Body of pancreas (tissue), 4 donors: ENCODE measurements at regions not wholly inside any gene's neighbourhood (a gene's known extent, or its start where the extent isn't known, plus 50 kb on each side); places are given as distances from the start of the nearest gene placed in this dataset.

ENCODE experiments used
- ATAC-seq: fragments of 150-250 bp; one replicate; pipeline ENCODE4 v1.9.1; 2016
- DNase-seq, 4 donors: peaks; one replicate each; pipeline ENCODE4 v3.0.0-alpha.2; 2019
- H3K27ac ChIP-seq, 4 donors: fragments of 200-600 bp; sonication (generic); 1 replicate in 3 of 4; 2 replicates in 1 of 4; pipeline versions ENCODE4 v1.5.1 to v1.6.1; 2016 to 2019; ENCODE audit warnings: mild to moderate bottlenecking in 1 of 4, mixed read lengths in 1 of 4, moderate library complexity in 1 of 4
- H3K27me3 ChIP-seq, 2 donors: fragments of 200-600 bp; sonication (generic); one replicate each; pipeline ENCODE4 v1.6.0; 2016; ENCODE audit warnings: mild to moderate bottlenecking in 1 of 2
- H3K36me3 ChIP-seq, 2 donors: fragments of 200-600 bp; sonication (generic); replicated peaks in 1 of 2; 2 replicates each; pipeline ENCODE4 v1.5.1; 2016; ENCODE audit warnings: low read depth in 2 of 2; ENCODE audit not compliant: insufficient read depth in 1 of 2
- H3K4me1 ChIP-seq: fragments of 200-600 bp; sonication (generic); one replicate; pipeline ENCODE4 v1.6.0; 2016
- H3K4me3 ChIP-seq, 2 donors: fragments of 200-600 bp; sonication (generic); 1 replicate in 1 of 2; 2 replicates in 1 of 2; pipeline ENCODE4 v1.5.1; 2016 to 2019
- H3K9me3 ChIP-seq, 3 donors: fragments of 200-600 bp; sonication (generic); 1 replicate in 2 of 3; 2 replicates in 1 of 3; pipeline ENCODE4 v1.5.1; 2016
- POLR2A ChIP-seq, 3 donors: fragments of 450-650 bp; IDR thresholded peaks; one replicate each; pipeline ENCODE4 v1.6.1; 2016; ENCODE audit warnings: antibody characterized with exemption in 3 of 3, mild to moderate bottlenecking in 2 of 3
- WGBS, 2 donors: methylation state at CpG; one replicate each; pipeline ENCODE4 v1.1.5; 2017; 5-methylcytosine and 5-hydroxymethylcytosine counted together
- intact Hi-C: fragments of 100-400 bp; cut with DNase I; formaldehyde crosslinking; loops from one replicate; pipeline ENCODE4 v1.15.1; 2023
- TF ChIP-seq, protein P1 (sequence below), 7 experiments: fragments of 450-650 bp in 4 of 7; fragments of 200-600 bp in 3 of 7; sonication (generic) in 3 of 7; IDR thresholded peaks; one replicate each; pipeline ENCODE4 v1.5.1; 2016 to 2019; ENCODE audit warnings: antibody characterized with exemption in 7 of 7

DNA sequence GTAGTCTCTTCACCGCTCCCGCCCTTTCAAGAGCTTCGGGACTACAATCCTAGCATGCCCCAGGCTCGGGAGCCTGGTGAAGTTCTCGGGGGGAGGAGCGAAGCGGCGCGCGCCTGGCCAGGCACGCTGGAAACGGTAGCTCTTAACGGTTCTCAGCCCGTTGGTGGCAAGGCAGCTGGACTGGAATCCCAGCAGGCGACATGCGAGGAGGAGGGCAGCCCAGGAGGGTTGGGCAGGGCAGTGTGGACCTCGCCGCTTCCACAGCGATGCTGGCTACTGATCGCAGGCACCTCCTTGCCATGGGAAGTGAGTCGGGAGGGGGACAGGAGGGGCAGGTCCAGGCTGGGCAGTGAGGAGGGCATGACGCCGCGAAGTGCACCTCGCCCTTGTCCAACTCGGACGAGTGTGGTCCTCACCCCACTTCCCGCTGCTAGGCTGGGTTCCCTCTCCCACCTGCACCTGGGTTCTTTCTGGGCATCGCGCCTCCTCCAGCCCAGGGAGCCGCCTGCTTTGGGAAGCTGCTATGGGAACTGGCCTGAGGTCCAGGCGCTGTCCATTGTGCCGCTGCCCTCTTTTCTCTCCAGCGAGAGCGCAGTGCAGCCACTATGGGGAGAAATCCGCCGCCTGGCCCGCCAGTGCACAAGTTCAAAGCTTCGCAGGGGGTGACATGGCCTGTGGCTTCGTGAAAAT is 367.8 kb upstream of the NUPR2 start:
- no peak for ATAC-seq
- no peak for DNase-seq
- Histone ChIP-seq H3K27ac (no peak overlapping the region), H3K4me3 (no peak overlapping the region), H3K9me3 (peaks cover 0 to 29% (median 0%) of the 10 kb centered on the region in 3 donors), H3K4me1 (no peaks in the 10 kb centered on the region), H3K36me3 (no peaks in the 10 kb centered on the region), H3K27me3 (no peaks in the 10 kb centered on the region)
- intact Hi-C loops = no loop called here
- 51 to 64% methylated on average over 20 to 34 of the region's 40 CpGs for WGBS, 2 donors
- TF ChIP-seq POLR2A (IDR thresholded peaks at IDR 0.05) = no peak

DNA sequence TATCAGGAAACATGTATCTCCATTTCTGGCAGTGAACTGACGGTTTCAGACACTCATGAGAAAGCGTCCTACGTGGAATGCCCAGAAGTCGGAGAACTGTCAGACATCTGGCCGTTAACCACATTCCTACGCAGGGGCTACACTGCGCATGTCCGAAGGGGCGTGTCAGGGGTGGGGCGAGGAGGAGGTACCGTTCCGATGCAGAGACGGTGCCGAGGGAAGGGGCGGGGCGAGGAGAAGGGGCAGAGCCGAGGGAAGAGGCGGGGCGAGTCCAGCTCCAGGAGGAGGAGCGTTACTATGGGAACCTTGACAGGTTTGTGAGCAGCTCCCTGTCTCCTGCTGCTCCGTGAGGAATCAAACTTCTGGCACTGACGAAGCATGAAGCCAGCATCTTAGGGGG is 366.9 kb upstream of the NUPR2 start:
- intact Hi-C loops = no loop called here
- no peak overlapping the region for H3K27ac ChIP-seq
- DNase-seq = no peak
- H3K4me1 ChIP-seq = no peaks in the 10 kb centered on the region
- TF ChIP-seq POLR2A (IDR thresholded peaks at IDR 0.05) = no peak
- TF ChIP-seq, protein P1, sequence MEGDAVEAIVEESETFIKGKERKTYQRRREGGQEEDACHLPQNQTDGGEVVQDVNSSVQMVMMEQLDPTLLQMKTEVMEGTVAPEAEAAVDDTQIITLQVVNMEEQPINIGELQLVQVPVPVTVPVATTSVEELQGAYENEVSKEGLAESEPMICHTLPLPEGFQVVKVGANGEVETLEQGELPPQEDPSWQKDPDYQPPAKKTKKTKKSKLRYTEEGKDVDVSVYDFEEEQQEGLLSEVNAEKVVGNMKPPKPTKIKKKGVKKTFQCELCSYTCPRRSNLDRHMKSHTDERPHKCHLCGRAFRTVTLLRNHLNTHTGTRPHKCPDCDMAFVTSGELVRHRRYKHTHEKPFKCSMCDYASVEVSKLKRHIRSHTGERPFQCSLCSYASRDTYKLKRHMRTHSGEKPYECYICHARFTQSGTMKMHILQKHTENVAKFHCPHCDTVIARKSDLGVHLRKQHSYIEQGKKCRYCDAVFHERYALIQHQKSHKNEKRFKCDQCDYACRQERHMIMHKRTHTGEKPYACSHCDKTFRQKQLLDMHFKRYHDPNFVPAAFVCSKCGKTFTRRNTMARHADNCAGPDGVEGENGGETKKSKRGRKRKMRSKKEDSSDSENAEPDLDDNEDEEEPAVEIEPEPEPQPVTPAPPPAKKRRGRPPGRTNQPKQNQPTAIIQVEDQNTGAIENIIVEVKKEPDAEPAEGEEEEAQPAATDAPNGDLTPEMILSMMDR (IDR thresholded peaks at IDR 0.05) = no peak
- 39 to 55% methylated on average over 22 of the region's 22 CpGs for WGBS, 2 donors
- no peaks in the 10 kb centered on the region for H3K27me3 ChIP-seq
- H3K4me3 ChIP-seq = no peak overlapping the region
- peaks cover 0 to 32% (median 0%) of the 10 kb centered on the region in 3 donors for H3K9me3 ChIP-seq
- H3K36me3 ChIP-seq = no peaks in the 10 kb centered on the region
- ATAC-seq = no peak

DNA sequence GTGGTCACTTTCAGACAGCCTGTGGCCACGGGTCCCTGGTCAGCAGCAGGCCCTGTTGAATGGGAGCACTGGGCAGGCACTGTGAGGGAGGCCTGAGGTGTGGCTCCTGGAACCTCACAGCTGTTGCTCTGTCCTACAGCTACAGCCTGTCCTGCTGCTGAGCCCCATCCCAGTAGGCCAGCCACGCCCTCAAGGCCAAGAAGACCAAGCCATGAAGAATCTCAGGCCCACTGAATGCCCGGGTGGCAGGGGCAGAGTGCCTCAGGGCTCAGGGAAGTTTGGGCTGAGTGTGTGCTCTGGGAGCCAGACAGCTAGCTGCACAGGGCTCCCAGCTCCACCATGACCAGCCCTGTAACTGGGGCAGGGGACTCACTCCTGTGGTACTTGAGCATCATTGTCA is 363.5 kb upstream of the NUPR2 start:
- TF ChIP-seq, protein P1 (IDR thresholded peaks at IDR 0.05) = no peak
- no peak for TF ChIP-seq POLR2A (IDR thresholded peaks at IDR 0.05)
- H3K27ac ChIP-seq = no peak overlapping the region
- no peak overlapping the region for H3K4me3 ChIP-seq
- ATAC-seq (no peak), DNase-seq (no peak)
- peaks cover 0 to 43% (median 0%) of the 10 kb centered on the region in 3 donors for H3K9me3 ChIP-seq
- WGBS, 2 donors = 32 to 47% methylated on average over 2 to 3 of the region's 3 CpGs
- H3K36me3 ChIP-seq = no peaks in the 10 kb centered on the region
- H3K4me1 ChIP-seq = no peaks in the 10 kb centered on the region
- no peaks in the 10 kb centered on the region for H3K27me3 ChIP-seq
- intact Hi-C loops = no loop called here

DNA sequence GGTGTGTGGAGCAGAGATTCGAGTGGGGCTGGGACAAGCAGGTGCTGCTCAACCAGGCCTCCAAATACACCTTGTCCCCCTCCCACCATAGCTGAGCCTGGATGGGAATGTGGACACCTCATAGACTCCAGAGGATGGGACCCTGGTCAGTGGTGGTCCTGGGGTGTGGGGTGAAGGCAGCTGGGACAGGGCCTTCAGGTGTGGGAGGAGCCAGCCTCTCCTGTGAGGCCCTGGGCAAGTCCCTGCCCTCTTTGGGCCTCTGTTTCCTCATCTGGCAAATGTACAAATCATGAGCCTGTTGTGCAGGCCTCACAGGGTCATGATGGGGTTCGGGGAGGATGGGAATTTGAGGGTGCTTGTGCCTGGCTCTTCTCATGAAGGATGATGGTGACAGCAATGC is 362.9 kb upstream of the NUPR2 start:
- Histone ChIP-seq H3K27me3 (no peaks in the 10 kb centered on the region), H3K4me3 (no peak overlapping the region), H3K36me3 (no peaks in the 10 kb centered on the region), H3K4me1 (no peaks in the 10 kb centered on the region), H3K27ac (no peak overlapping the region), H3K9me3 (peaks cover 0 to 38% (median 0%) of the 10 kb centered on the region in 3 donors)
- ATAC-seq (no peak), DNase-seq (no peak)
- TF ChIP-seq, protein P1 (IDR thresholded peaks at IDR 0.05) = no peak
- no peak for TF ChIP-seq POLR2A (IDR thresholded peaks at IDR 0.05)
- intact Hi-C loops = no loop called here
- WGBS, 2 donors = 22 to 40% methylated on average over 1 to 2 of the region's 2 CpGs

DNA sequence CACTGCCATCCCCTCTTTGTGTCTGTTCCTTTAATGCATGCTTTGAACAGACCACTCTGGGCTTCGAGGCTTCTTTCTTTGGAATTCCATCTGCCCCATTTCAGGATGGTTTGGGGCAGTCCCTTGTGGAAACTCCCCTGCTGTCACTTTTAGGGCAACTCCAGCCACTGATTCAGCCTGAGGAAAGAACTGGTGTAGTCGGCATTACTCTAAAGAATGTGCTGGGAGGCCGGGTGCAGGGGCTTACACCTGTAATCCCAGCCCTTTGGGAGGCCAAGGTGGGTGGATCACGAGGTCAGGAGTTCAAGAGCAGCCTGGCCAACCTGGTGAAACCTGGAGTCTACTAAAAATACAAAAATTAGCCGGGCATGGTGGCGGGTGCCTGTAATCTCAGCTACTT is 358.1 kb upstream of the NUPR2 start:
- Histone ChIP-seq H3K4me1 (no peaks in the 10 kb centered on the region), H3K36me3 (no peaks in the 10 kb centered on the region), H3K27me3 (no peaks in the 10 kb centered on the region), H3K27ac (no peak overlapping the region), H3K9me3 (peaks cover 0 to 43% (median 0%) of the 10 kb centered on the region in 3 donors), H3K4me3 (no peak overlapping the region)
- DNase-seq (no peak), ATAC-seq (no peak)
- WGBS, 2 donors = 28 to 49% methylated on average over 5 to 6 of the region's 6 CpGs
- intact Hi-C loops = no loop called here
- TF ChIP-seq, protein P1 (IDR thresholded peaks at IDR 0.05) = no peak
- TF ChIP-seq POLR2A (IDR thresholded peaks at IDR 0.05) = no peak
